CD14-positive monocyte (primary cell): ENCODE measurements at regions not wholly inside any gene's neighbourhood (a gene's known extent, or its start where the extent isn't known, plus 50 kb on each side); places are given as distances from the start of the nearest gene placed in this dataset.

Experiments
- DNase-seq, 3 donors: peaks; one replicate each; pipeline ENCODE4 v3.0.0-alpha.2; 2011 to 2022
- H2AFZ ChIP-seq: 2 replicates; pipeline ENCODE4 v1.6.0; 2012; ENCODE audit warnings: mild to moderate bottlenecking, low read depth, low read length, inconsistent platforms; ENCODE audit not compliant: insufficient read depth, poor library complexity, severe bottlenecking
- H3K27ac ChIP-seq, 2 donors: 1 replicate in 1 of 2; 2 replicates in 1 of 2; pipeline ENCODE4 v1.5.1; 2012 to 2013; ENCODE audit warnings: low read length in 2 of 2, control low read depth in 1 of 2, inconsistent platforms in 1 of 2, low read depth in 1 of 2, mild to moderate bottlenecking in 1 of 2
- H3K27me3 ChIP-seq, 2 donors: one replicate each; pipeline versions ENCODE4 v1.6.0 to v1.6.1; 2011 to 2013; ENCODE audit warnings: low read length in 2 of 2; ENCODE audit not compliant: control insufficient read depth in 2 of 2, insufficient read depth in 2 of 2
- H3K36me3 ChIP-seq, 2 donors: replicated peaks in 1 of 2; 1 replicate in 1 of 2; 2 replicates in 1 of 2; pipeline versions ENCODE4 v1.5.1 to v1.6.1; 2012 to 2013; ENCODE audit warnings: low read length in 2 of 2, control low read depth in 1 of 2, inconsistent platforms in 1 of 2, mild to moderate bottlenecking in 1 of 2; ENCODE audit not compliant: insufficient read depth in 2 of 2, control insufficient read depth in 1 of 2
- H3K4me1 ChIP-seq, 2 donors: 1 replicate in 1 of 2; 2 replicates in 1 of 2; pipeline versions ENCODE4 v1.5.1 to v1.6.1; 2012 to 2013; ENCODE audit warnings: low read length in 2 of 2, control low read depth in 1 of 2, inconsistent platforms in 1 of 2, mild to moderate bottlenecking in 1 of 2, moderate library complexity in 1 of 2; ENCODE audit not compliant: insufficient read depth in 2 of 2, control insufficient read depth in 1 of 2
- H3K4me2 ChIP-seq: replicated peaks from 2 replicates; pipeline ENCODE3; 2012; ENCODE audit warnings: low read length, moderate library complexity, mild to moderate bottlenecking; ENCODE audit not compliant: poor library complexity, severe bottlenecking; ENCODE audit errors: extremely low read depth
- H3K4me3 ChIP-seq, 3 experiments: fragments of 200-600 bp in 1 of 3; sonication (generic) in 1 of 3; replicated peaks in 1 of 3; 1 replicate in 2 of 3; 2 replicates in 1 of 3; pipeline ENCODE4 v1.5.1; 2011 to 2013; ENCODE audit warnings: low read length in 3 of 3, mild to moderate bottlenecking in 3 of 3, control low read depth in 2 of 3, low read depth in 2 of 3, inconsistent platforms in 1 of 3, moderate library complexity in 1 of 3
- H3K79me2 ChIP-seq: 2 replicates; pipeline ENCODE4 v1.6.0; 2012; ENCODE audit warnings: mild to moderate bottlenecking, control low read depth, inconsistent platforms, low read length, moderate library complexity; ENCODE audit not compliant: insufficient read depth
- H3K9ac ChIP-seq: 2 replicates; pipeline ENCODE4 v1.6.0; 2017; ENCODE audit warnings: low read length, mild to moderate bottlenecking; ENCODE audit not compliant: insufficient read depth, poor library complexity, severe bottlenecking
- H3K9me3 ChIP-seq, 2 donors: replicated peaks in 1 of 2; 1 replicate in 1 of 2; 2 replicates in 1 of 2; pipeline versions ENCODE4 v1.5.1 to v1.6.1; 2012 to 2013; ENCODE audit warnings: low read length in 2 of 2, control low read depth in 1 of 2; ENCODE audit not compliant: control insufficient read depth in 1 of 2, insufficient read depth in 1 of 2
- H4K20me1 ChIP-seq: 2 replicates; pipeline ENCODE4 v1.6.0; 2012; ENCODE audit warnings: mild to moderate bottlenecking, low read length, control low read depth, moderate library complexity; ENCODE audit not compliant: insufficient read depth
- H3K27ac Mint-ChIP-seq, 7 donors: one replicate each; pipeline ENCODE4 v1.8.0; 2020; ENCODE audit warnings: mild to moderate bottlenecking in 7 of 7, mixed read lengths in 7 of 7, moderate library complexity in 6 of 7, inconsistent platforms in 2 of 7
- H3K27me3 Mint-ChIP-seq, 3 donors: one replicate each; pipeline ENCODE4 v1.8.0; 2021 to 2022; ENCODE audit warnings: low read depth in 3 of 3, mild to moderate bottlenecking in 3 of 3, mixed read lengths in 3 of 3, moderate library complexity in 3 of 3, inconsistent platforms in 1 of 3
- H3K36me3 Mint-ChIP-seq, 2 donors: one replicate each; pipeline ENCODE4 v1.8.0; 2020; ENCODE audit warnings: mixed read lengths in 2 of 2, inconsistent platforms in 1 of 2, mild to moderate bottlenecking in 1 of 2
- H3K4me1 Mint-ChIP-seq: one replicate; pipeline ENCODE4 v1.8.0; 2020; ENCODE audit warnings: mild to moderate bottlenecking, mixed read lengths
- H3K4me3 Mint-ChIP-seq, 2 donors: one replicate each; pipeline ENCODE4 v1.8.0; 2020; ENCODE audit warnings: mild to moderate bottlenecking in 2 of 2, mixed read lengths in 2 of 2, moderate library complexity in 1 of 2
- H3K9me3 Mint-ChIP-seq, 7 donors: one replicate each; pipeline ENCODE4 v1.8.0; 2020 to 2022; ENCODE audit warnings: mixed read lengths in 7 of 7, mild to moderate bottlenecking in 6 of 7, moderate library complexity in 6 of 7, inconsistent platforms in 2 of 7
- CTCF ChIP-seq: fragments of 200-600 bp; IDR thresholded peaks from one replicate; pipeline ENCODE4 v1.8.0; 2022; ENCODE audit warnings: antibody characterized with exemption, mild to moderate bottlenecking
- WGBS: methylation state at CpG from one replicate; pipeline ENCODE4 v1.1.5; 2013; ENCODE audit warnings: missing lambda C conversion rate; ENCODE audit not compliant: insufficient coverage; 5-methylcytosine and 5-hydroxymethylcytosine counted together
- intact Hi-C, 2 donors: fragments of 100-400 bp; cut with micrococcal nuclease; formaldehyde crosslinking; loops; one replicate each; pipeline versions ENCODE4 v1.15.0 to v1.15.1; 2023

- 100% methylated on average over 2 of the region's 3 CpGs for WGBS
- Histone ChIP-seq H3K4me3 (no peak overlapping the region), H3K4me2 (no peak overlapping the region), H3K36me3 (no peaks in the 10 kb centered on the region), H4K20me1 (no peaks in the 10 kb centered on the region), H2AFZ (no peak overlapping the region), H3K9me3 (peaks cover 0 to 6% of the 10 kb centered on the region in 2 donors), H3K9ac (no peak overlapping the region), H3K79me2 (no peaks in the 10 kb centered on the region), H3K4me1 (no peaks in the 10 kb centered on the region), H3K27ac (no peak overlapping the region), H3K27me3 (no peaks in the 10 kb centered on the region)
- no peak for DNase-seq
- Mint-ChIP-seq H3K27me3 (peaks cover 0 to 1% (median 1%) of the 10 kb centered on the region in 3 donors), H3K36me3 (no peaks in the 10 kb centered on the region), H3K4me1 (no peaks in the 10 kb centered on the region), H3K27ac (peak overlapping the region in 1 of 7 donors; percentile 2), H3K9me3 (peaks cover 0 to 18% (median 10%) of the 10 kb centered on the region in 7 donors), H3K4me3 (no peak overlapping the region)
- intact Hi-C loops, result no loop called here
- TF ChIP-seq CTCF, result no peak
These were observed 435.2 kb downstream of the FGF9 start for GRCh38 chr13:22106058-22106457.

DNA sequence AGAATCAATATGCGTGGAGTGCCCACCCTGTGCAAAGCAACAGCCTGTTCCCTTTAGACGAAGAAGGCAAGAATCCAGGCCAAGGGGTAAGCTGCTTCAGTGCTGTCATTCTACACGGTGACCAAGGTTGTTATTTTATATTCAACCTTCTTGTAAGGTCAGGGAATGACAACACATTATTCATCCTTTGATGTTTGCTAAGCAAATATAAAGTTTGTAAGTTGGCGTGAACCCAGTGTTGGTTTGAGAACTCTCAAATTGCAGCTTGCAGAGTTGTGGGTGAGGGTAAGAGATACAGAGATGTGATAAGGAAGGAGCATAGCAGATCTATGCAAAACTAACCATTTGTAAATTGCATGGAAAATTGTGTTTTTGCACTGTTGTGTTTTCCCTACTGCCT is 436.7 kb downstream of the FGF9 start:
- Histone ChIP-seq H3K4me1 (no peaks in the 10 kb centered on the region), H2AFZ (no peak overlapping the region), H3K79me2 (no peaks in the 10 kb centered on the region), H3K9me3 (no peaks in the 10 kb centered on the region), H3K27me3 (no peaks in the 10 kb centered on the region), H3K4me3 (no peak overlapping the region), H3K9ac (no peak overlapping the region), H3K27ac (no peak overlapping the region), H3K4me2 (no peak overlapping the region), H4K20me1 (no peaks in the 10 kb centered on the region), H3K36me3 (no peaks in the 10 kb centered on the region)
- Mint-ChIP-seq H3K36me3 (no peaks in the 10 kb centered on the region), H3K9me3 (peaks cover 0 to 19% (median 8%) of the 10 kb centered on the region in 7 donors), H3K4me1 (no peaks in the 10 kb centered on the region), H3K27me3 (no peaks in the 10 kb centered on the region), H3K27ac (no peak overlapping the region), H3K4me3 (no peak overlapping the region)
- DNase-seq, result no peak
- no peak for TF ChIP-seq CTCF
- intact Hi-C loops, result no loop called here
- WGBS, result 100% methylated on average over 1 of the region's 4 CpGs
